ENCODE measurements at regions not wholly inside any gene's neighbourhood (a gene's known extent, or its start where the extent isn't known, plus 50 kb on each side); places are given as distances from the start of the nearest gene placed in this dataset.

DNA sequence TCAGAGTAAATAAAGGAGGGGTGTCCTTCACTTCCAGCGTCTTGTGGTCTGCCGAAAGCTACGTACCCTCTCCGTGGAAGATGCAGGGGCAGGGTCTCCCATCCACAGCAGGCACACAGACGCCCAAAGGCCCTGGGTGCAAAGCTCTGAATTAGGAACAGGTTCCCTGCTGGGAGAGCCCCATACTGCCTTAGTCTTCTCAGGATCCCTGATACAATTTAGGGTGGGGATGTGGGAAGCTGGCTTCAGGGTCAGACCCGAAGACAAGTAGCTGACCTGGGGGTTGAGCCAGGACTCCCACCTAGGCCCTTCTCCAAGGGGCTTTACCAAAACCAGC lies 74.1 kb downstream of the TTLL2 start:
- TF ChIP-seq, protein P1, sequence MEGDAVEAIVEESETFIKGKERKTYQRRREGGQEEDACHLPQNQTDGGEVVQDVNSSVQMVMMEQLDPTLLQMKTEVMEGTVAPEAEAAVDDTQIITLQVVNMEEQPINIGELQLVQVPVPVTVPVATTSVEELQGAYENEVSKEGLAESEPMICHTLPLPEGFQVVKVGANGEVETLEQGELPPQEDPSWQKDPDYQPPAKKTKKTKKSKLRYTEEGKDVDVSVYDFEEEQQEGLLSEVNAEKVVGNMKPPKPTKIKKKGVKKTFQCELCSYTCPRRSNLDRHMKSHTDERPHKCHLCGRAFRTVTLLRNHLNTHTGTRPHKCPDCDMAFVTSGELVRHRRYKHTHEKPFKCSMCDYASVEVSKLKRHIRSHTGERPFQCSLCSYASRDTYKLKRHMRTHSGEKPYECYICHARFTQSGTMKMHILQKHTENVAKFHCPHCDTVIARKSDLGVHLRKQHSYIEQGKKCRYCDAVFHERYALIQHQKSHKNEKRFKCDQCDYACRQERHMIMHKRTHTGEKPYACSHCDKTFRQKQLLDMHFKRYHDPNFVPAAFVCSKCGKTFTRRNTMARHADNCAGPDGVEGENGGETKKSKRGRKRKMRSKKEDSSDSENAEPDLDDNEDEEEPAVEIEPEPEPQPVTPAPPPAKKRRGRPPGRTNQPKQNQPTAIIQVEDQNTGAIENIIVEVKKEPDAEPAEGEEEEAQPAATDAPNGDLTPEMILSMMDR (conservative IDR thresholded peaks at IDR 0.05): no peak
- no peak for TF ChIP-seq EZH2 (IDR thresholded peaks at IDR 0.05; ENCODE audit: low read depth)

Measured in PC-9 (cell line).